ENCODE measurements at regions not wholly inside any gene's neighbourhood (a gene's known extent, or its start where the extent isn't known, plus 50 kb on each side); places are given as distances from the start of the nearest gene placed in this dataset.

DNA sequence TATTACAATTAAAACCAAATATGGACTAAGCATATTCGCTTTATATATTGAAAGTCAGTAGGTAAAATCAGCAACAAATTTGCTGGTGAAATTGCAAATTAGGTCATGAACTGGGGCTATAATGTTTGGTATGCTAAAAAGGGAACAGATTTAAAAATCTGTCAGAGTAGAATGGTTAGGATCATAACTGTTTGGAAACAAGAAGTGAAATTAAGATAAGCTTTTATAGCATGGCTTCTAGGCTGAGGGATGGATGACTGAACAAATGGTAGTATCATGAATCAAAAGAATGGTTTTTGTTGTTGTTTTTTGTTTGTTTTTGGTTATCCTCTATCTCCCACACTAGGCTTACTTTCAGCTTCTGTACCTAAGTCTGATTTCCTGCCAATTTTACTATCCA is 1090.4 kb downstream of the PCDH9 start:
- H3K27ac ChIP-seq (replicated peaks in 1 of 4), result no peak overlapping the region
- no peaks in the 10 kb centered on the region for H3K27me3 ChIP-seq
- H3K36me3 ChIP-seq, result no peaks in the 10 kb centered on the region
- no peaks in the 10 kb centered on the region for H3K9me3 ChIP-seq
- intact Hi-C loops (cut with DNase I), result no loop called here
- no peak overlapping the region for H3K4me3 ChIP-seq
- WGBS, result 94% methylated on average over 1 of the region's 1 CpG
- DNase-seq (ENCODE audit: extremely low spot score), result no peak
- TF ChIP-seq POLR2A (IDR thresholded peaks at IDR 0.05; ENCODE audit: low read depth) (no peak), EP300 (IDR thresholded peaks at IDR 0.05) (no peak), POLR2AphosphoS5 (IDR thresholded peaks at IDR 0.05) (no peak), CTCF (IDR thresholded peaks at IDR 0.05) (no peak)
- no peaks in the 10 kb centered on the region for H3K4me1 ChIP-seq

DNA sequence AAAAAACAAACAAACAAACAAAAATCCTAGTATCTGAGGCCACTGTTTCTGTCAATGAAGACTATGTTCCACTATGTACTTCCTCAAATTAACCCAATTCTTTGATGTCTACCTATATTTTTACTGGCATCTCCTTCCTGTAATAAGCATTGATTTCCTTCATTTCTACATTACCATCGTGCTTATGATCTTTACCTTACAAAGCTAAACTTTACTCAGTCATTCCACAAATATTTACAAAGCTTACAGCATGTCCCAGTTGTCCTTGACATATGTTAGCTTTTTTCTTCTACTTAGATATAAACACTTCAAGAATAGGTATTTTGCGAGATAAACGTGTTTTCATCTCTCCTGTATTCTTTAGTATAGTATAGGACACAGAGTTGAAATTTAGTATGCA is 1090.9 kb downstream of the PCDH9 start:
- Histone ChIP-seq H3K4me3 (no peak overlapping the region), H3K27ac (replicated peaks in 1 of 4) (no peak overlapping the region), H3K4me1 (no peaks in the 10 kb centered on the region), H3K36me3 (no peaks in the 10 kb centered on the region), H3K9me3 (no peaks in the 10 kb centered on the region), H3K27me3 (no peaks in the 10 kb centered on the region)
- WGBS, result 56% methylated on average over 3 of the region's 3 CpGs
- DNase-seq (ENCODE audit: extremely low spot score), result no peak
- intact Hi-C loops (cut with DNase I), result no loop called here
- no peak for TF ChIP-seq EP300 (IDR thresholded peaks at IDR 0.05)
- TF ChIP-seq POLR2AphosphoS5 (IDR thresholded peaks at IDR 0.05), result no peak
- no peak for TF ChIP-seq POLR2A (IDR thresholded peaks at IDR 0.05; ENCODE audit: low read depth)
- TF ChIP-seq CTCF (IDR thresholded peaks at IDR 0.05), result no peak

DNA sequence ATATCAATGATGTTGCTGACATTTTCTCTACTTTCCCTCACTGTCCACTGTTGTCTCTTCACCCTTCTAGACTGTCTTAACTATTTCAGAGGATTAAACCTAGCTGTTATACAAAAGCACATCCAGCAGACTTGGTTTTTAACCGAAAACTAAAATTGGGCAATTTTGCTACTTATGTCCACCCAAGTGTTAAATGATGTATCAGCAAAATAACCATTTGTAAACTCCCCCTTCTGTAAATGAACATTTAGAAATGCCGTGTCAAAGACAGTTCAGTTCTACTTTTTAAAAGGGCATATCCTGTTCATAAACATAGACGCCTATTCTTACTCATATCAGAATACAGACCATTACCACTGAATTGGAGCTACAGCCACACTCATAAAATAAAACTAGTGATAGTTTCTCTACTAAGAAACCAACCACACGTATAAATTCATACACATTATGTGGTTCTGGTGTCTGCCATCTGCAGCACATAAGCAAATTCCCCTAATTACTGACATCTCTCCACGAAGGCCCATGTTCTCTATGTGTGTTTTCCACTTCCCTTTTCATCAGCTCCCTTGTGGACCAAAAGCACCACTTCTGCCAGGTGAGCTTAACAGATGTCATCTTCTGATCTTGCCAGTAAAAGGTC is 1091.8 kb downstream of the PCDH9 start:
- Histone ChIP-seq H3K27ac (replicated peaks in 1 of 4) (no peak overlapping the region), H3K4me1 (no peaks in the 10 kb centered on the region), H3K9me3 (no peaks in the 10 kb centered on the region), H3K27me3 (no peaks in the 10 kb centered on the region), H3K36me3 (no peaks in the 10 kb centered on the region), H3K4me3 (no peak overlapping the region)
- DNase-seq (ENCODE audit: extremely low spot score), result no peak
- 83% methylated on average over 5 of the region's 5 CpGs for WGBS
- intact Hi-C loops (cut with DNase I), result no loop called here
- TF ChIP-seq EP300 (IDR thresholded peaks at IDR 0.05) (no peak), CTCF (IDR thresholded peaks at IDR 0.05) (no peak), POLR2A (IDR thresholded peaks at IDR 0.05; ENCODE audit: low read depth) (no peak), POLR2AphosphoS5 (IDR thresholded peaks at IDR 0.05) (no peak)

- no peak overlapping the region for H3K27ac ChIP-seq (replicated peaks in 1 of 4)
- no peak for TF ChIP-seq EP300 (IDR thresholded peaks at IDR 0.05)
- no peak for TF ChIP-seq CTCF (IDR thresholded peaks at IDR 0.05)
- TF ChIP-seq POLR2A (IDR thresholded peaks at IDR 0.05; ENCODE audit: low read depth), result no peak
- TF ChIP-seq POLR2AphosphoS5 (IDR thresholded peaks at IDR 0.05), result no peak
- H3K4me1 ChIP-seq, result no peaks in the 10 kb centered on the region
- intact Hi-C loops (cut with DNase I), result no loop called here
- H3K4me3 ChIP-seq, result no peak overlapping the region
- H3K27me3 ChIP-seq, result no peaks in the 10 kb centered on the region
- no peak for DNase-seq (ENCODE audit: extremely low spot score)
- no peaks in the 10 kb centered on the region for H3K9me3 ChIP-seq
- no peaks in the 10 kb centered on the region for H3K36me3 ChIP-seq
These were observed 1092.8 kb downstream of the PCDH9 start for GRCh38 chr13:66137384-66137783.

- H3K4me3 ChIP-seq, result no peak overlapping the region
- H3K36me3 ChIP-seq, result no peaks in the 10 kb centered on the region
- H3K4me1 ChIP-seq, result no peaks in the 10 kb centered on the region
- TF ChIP-seq EP300 (IDR thresholded peaks at IDR 0.05) (no peak), CTCF (IDR thresholded peaks at IDR 0.05) (no peak), POLR2AphosphoS5 (IDR thresholded peaks at IDR 0.05) (no peak), POLR2A (IDR thresholded peaks at IDR 0.05; ENCODE audit: low read depth) (no peak)
- 90% methylated on average over 4 of the region's 4 CpGs for WGBS
- intact Hi-C loops (cut with DNase I), result no loop called here
- H3K9me3 ChIP-seq, result no peaks in the 10 kb centered on the region
- no peaks in the 10 kb centered on the region for H3K27me3 ChIP-seq
- no peak for DNase-seq (ENCODE audit: extremely low spot score)
- H3K27ac ChIP-seq (replicated peaks in 1 of 4), result no peak overlapping the region
These were observed 1101.4 kb downstream of the PCDH9 start for GRCh38 chr13:66128692-66129269.

Measured in esophagus muscularis mucosa (tissue), 4 donors.